Large intestine (tissue), 3 donors: ENCODE measurements at regions not wholly inside any gene's neighbourhood (a gene's known extent, or its start where the extent isn't known, plus 50 kb on each side); places are given as distances from the start of the nearest gene placed in this dataset.

Source experiments
- DNase-seq, 2 donors: peaks; one replicate each; pipeline versions ENCODE4 v3.0.0 to v3.0.0-alpha.2; 2013
- H3K27ac ChIP-seq: one replicate; pipeline ENCODE4 v1.5.1; 2013; ENCODE audit warnings: low read length
- H3K27me3 ChIP-seq: 2 replicates; pipeline ENCODE4 v1.6.1; 2013; ENCODE audit warnings: low read length; ENCODE audit not compliant: control insufficient read depth, insufficient read depth
- H3K36me3 ChIP-seq: 2 replicates; pipeline ENCODE4 v1.6.1; 2013; ENCODE audit warnings: low read length; ENCODE audit not compliant: control insufficient read depth, insufficient read depth
- H3K4me1 ChIP-seq: one replicate; pipeline ENCODE4 v1.6.1; 2013; ENCODE audit warnings: low read length; ENCODE audit not compliant: control insufficient read depth, insufficient read depth
- H3K4me3 ChIP-seq: one replicate; pipeline ENCODE4 v1.5.1; 2013; ENCODE audit warnings: low read length
- H3K9me3 ChIP-seq: one replicate; pipeline ENCODE4 v1.6.1; 2013; ENCODE audit warnings: mild to moderate bottlenecking, low read depth, low read length, moderate library complexity; ENCODE audit not compliant: control insufficient read depth
- WGBS: methylation state at CpG from one replicate; pipeline ENCODE4 v1.1.5; 2013; ENCODE audit warnings: low lambda C conversion rate; ENCODE audit not compliant: insufficient coverage; 5-methylcytosine and 5-hydroxymethylcytosine counted together

GRCh38 chr6:48881551-48881950 lies 581.5 kb downstream of the MMUT start:
- no peaks in the 10 kb centered on the region for H3K4me1 ChIP-seq
- no peak for DNase-seq

GRCh38 chr6:48869595-48869994 lies 593.5 kb downstream of the MMUT start:
- no peaks in the 10 kb centered on the region for H3K9me3 ChIP-seq
- no peaks in the 10 kb centered on the region for H3K4me1 ChIP-seq
- no peak overlapping the region for H3K4me3 ChIP-seq
- H3K36me3 ChIP-seq, result no peaks in the 10 kb centered on the region
- no peak for DNase-seq
- H3K27me3 ChIP-seq, result no peaks in the 10 kb centered on the region
- 60% methylated on average over 1 of the region's 1 CpG for WGBS
- H3K27ac ChIP-seq, result no peak overlapping the region

More at GRCh38 chr6:48881551-48881950, 581.5 kb downstream of the MMUT start:
- Histone ChIP-seq H3K27me3 (no peaks in the 10 kb centered on the region), H3K27ac (no peak overlapping the region), H3K9me3 (no peaks in the 10 kb centered on the region), H3K4me3 (no peak overlapping the region), H3K36me3 (no peaks in the 10 kb centered on the region)
- 100% methylated on average over 1 of the region's 1 CpG for WGBS

- no peaks in the 10 kb centered on the region for H3K36me3 ChIP-seq
- no peaks in the 10 kb centered on the region for H3K4me1 ChIP-seq
Observed at GRCh38 chr6:48866682-48867081, 596.4 kb downstream of the MMUT start.

GRCh38 chr6:48860175-48860574 lies 602.9 kb downstream of the MMUT start:
- WGBS, result 95% methylated on average over 3 of the region's 3 CpGs
- H3K27ac ChIP-seq, result no peak overlapping the region

More at GRCh38 chr6:48866682-48867081, 596.4 kb downstream of the MMUT start:
- no peak overlapping the region for H3K27ac ChIP-seq
- DNase-seq, result no peak
- 100% methylated on average over 1 of the region's 3 CpGs for WGBS
- H3K27me3 ChIP-seq, result no peaks in the 10 kb centered on the region
- no peak overlapping the region for H3K4me3 ChIP-seq
- H3K9me3 ChIP-seq, result no peaks in the 10 kb centered on the region

GRCh38 chr6:48859562-48860123 lies 603.4 kb downstream of the MMUT start:
- no peaks in the 10 kb centered on the region for H3K4me1 ChIP-seq
- H3K4me3 ChIP-seq, result no peak overlapping the region
- no peak for DNase-seq
- no peaks in the 10 kb centered on the region for H3K36me3 ChIP-seq
- H3K9me3 ChIP-seq, result no peaks in the 10 kb centered on the region
- 50% methylated on average over 1 of the region's 2 CpGs for WGBS
- no peak overlapping the region for H3K27ac ChIP-seq
- H3K27me3 ChIP-seq, result no peaks in the 10 kb centered on the region

More at GRCh38 chr6:48860175-48860574, 602.9 kb downstream of the MMUT start:
- Histone ChIP-seq H3K36me3 (no peaks in the 10 kb centered on the region), H3K4me1 (no peaks in the 10 kb centered on the region), H3K27me3 (no peaks in the 10 kb centered on the region), H3K9me3 (no peaks in the 10 kb centered on the region), H3K4me3 (no peak overlapping the region)
- no peak for DNase-seq

- Histone ChIP-seq H3K4me1 (no peaks in the 10 kb centered on the region), H3K36me3 (no peaks in the 10 kb centered on the region), H3K27me3 (no peaks in the 10 kb centered on the region), H3K27ac (no peak overlapping the region), H3K4me3 (no peak overlapping the region), H3K9me3 (peaks cover 5% of the 10 kb centered on the region)
- no CpG with 5 or more reads among the region's 3 CpGs for WGBS
- DNase-seq, result no peak
Observed at GRCh38 chr6:48845219-48845618, 617.8 kb downstream of the MMUT start.

- WGBS, result no CpG with 5 or more reads among the region's 2 CpGs
- Histone ChIP-seq H3K9me3 (peaks cover 5% of the 10 kb centered on the region), H3K27me3 (no peaks in the 10 kb centered on the region), H3K36me3 (no peaks in the 10 kb centered on the region), H3K4me3 (no peak overlapping the region), H3K27ac (no peak overlapping the region), H3K4me1 (no peaks in the 10 kb centered on the region)
- no peak for DNase-seq
Observed at GRCh38 chr6:48844696-48845095, 618.4 kb downstream of the MMUT start.

- H3K36me3 ChIP-seq, result no peaks in the 10 kb centered on the region
- no peaks in the 10 kb centered on the region for H3K4me1 ChIP-seq
- H3K27me3 ChIP-seq, result no peaks in the 10 kb centered on the region
- DNase-seq, result no peak
- H3K9me3 ChIP-seq, result peaks cover 5% of the 10 kb centered on the region
- WGBS, result 100% methylated on average over 1 of the region's 1 CpG
- H3K27ac ChIP-seq, result no peak overlapping the region
- no peak overlapping the region for H3K4me3 ChIP-seq
Observed at GRCh38 chr6:48840896-48841295, 622.2 kb downstream of the MMUT start.

GRCh38 chr6:48839206-48839605 lies 623.8 kb downstream of the MMUT start:
- Histone ChIP-seq H3K4me3 (no peak overlapping the region), H3K36me3 (no peaks in the 10 kb centered on the region), H3K9me3 (peaks cover 5% of the 10 kb centered on the region), H3K27ac (no peak overlapping the region), H3K27me3 (no peaks in the 10 kb centered on the region), H3K4me1 (no peaks in the 10 kb centered on the region)
- WGBS, result no CpG with 5 or more reads among the region's 2 CpGs
- no peak for DNase-seq

- Histone ChIP-seq H3K36me3 (no peaks in the 10 kb centered on the region), H3K9me3 (peaks cover 5% of the 10 kb centered on the region), H3K4me1 (no peaks in the 10 kb centered on the region), H3K27me3 (no peaks in the 10 kb centered on the region), H3K27ac (no peak overlapping the region), H3K4me3 (no peak overlapping the region)
- DNase-seq, result no peak
- no CpG with 5 or more reads among the region's 3 CpGs for WGBS
Observed at GRCh38 chr6:48837744-48838143, 625.3 kb downstream of the MMUT start.

GRCh38 chr6:48835421-48835958 lies 627.6 kb downstream of the MMUT start:
- no peaks in the 10 kb centered on the region for H3K9me3 ChIP-seq
- no peak for DNase-seq
- WGBS, result no CpG with 5 or more reads among the region's 2 CpGs
- H3K4me1 ChIP-seq, result no peaks in the 10 kb centered on the region
- H3K36me3 ChIP-seq, result no peaks in the 10 kb centered on the region
- no peak overlapping the region for H3K4me3 ChIP-seq
- H3K27ac ChIP-seq, result no peak overlapping the region
- no peaks in the 10 kb centered on the region for H3K27me3 ChIP-seq
